ENCODE measurements at regions not wholly inside any gene's neighbourhood (a gene's known extent, or its start where the extent isn't known, plus 50 kb on each side); places are given as distances from the start of the nearest gene placed in this dataset.

DNA sequence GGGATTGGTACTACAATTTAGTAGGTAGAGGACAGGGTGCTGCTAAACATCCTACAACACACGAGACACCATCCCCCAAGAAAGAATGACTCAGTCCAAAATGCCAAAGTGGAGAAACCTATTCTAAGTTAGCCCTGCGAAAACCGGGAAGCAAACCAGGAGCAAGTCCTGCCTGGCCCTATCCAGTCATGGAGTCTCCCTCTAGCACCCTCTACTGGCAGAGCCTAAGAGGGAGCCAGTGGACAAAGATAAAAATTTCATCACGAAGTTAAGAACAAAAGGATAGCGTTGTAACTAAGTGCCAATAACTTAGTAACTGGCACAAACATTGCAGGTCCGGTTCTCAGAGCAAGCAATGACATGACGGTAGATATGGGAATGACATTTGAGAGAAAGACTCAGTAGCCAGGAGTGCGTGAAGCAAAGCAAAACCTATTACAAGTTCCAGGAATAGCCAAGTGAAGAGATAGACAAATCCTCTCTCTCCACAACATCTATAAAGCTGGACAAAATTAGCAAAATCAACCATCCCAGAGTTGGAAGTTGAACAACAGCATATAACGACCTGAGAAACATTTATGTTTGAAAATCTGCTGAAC is 383.5 kb downstream of the OMA1 start:
- H3K27me3 ChIP-seq (ENCODE audit: insufficient read depth, low read depth, severe bottlenecking), result no peaks in the 10 kb centered on the region
- no peak overlapping the region for H3K4me3 ChIP-seq (ENCODE audit: low read depth, low read length)
- no peaks in the 10 kb centered on the region for H3K9me3 ChIP-seq (ENCODE audit: severe bottlenecking)
- TF ChIP-seq, protein P1, sequence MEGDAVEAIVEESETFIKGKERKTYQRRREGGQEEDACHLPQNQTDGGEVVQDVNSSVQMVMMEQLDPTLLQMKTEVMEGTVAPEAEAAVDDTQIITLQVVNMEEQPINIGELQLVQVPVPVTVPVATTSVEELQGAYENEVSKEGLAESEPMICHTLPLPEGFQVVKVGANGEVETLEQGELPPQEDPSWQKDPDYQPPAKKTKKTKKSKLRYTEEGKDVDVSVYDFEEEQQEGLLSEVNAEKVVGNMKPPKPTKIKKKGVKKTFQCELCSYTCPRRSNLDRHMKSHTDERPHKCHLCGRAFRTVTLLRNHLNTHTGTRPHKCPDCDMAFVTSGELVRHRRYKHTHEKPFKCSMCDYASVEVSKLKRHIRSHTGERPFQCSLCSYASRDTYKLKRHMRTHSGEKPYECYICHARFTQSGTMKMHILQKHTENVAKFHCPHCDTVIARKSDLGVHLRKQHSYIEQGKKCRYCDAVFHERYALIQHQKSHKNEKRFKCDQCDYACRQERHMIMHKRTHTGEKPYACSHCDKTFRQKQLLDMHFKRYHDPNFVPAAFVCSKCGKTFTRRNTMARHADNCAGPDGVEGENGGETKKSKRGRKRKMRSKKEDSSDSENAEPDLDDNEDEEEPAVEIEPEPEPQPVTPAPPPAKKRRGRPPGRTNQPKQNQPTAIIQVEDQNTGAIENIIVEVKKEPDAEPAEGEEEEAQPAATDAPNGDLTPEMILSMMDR (IDR thresholded peaks at IDR 0.05; ENCODE audit: low read depth, low read length), result peak; percentile 82
- H3K36me3 ChIP-seq, result no peaks in the 10 kb centered on the region
- DNase-seq, result peak; percentile 65
- H3K27ac ChIP-seq, result no peak overlapping the region

GRCh38 chr1:58159434-58159830 is 387.1 kb downstream of the OMA1 start:
- H3K27ac ChIP-seq, result no peak overlapping the region
- TF ChIP-seq, protein P1 (IDR thresholded peaks at IDR 0.05; ENCODE audit: low read depth, low read length), result no peak
- H3K9me3 ChIP-seq (ENCODE audit: severe bottlenecking), result no peaks in the 10 kb centered on the region
- H3K36me3 ChIP-seq, result no peaks in the 10 kb centered on the region
- no peak for DNase-seq
- H3K4me3 ChIP-seq (ENCODE audit: low read depth, low read length), result no peak overlapping the region
- no peaks in the 10 kb centered on the region for H3K27me3 ChIP-seq (ENCODE audit: insufficient read depth, low read depth, severe bottlenecking)

- Histone ChIP-seq H3K36me3 (no peaks in the 10 kb centered on the region), H3K9me3 (ENCODE audit: severe bottlenecking) (no peaks in the 10 kb centered on the region), H3K4me3 (ENCODE audit: low read depth, low read length) (peak overlapping the region; percentile 5; the same call in 1 of the 2 replicates), H3K27me3 (ENCODE audit: insufficient read depth, low read depth, severe bottlenecking) (no peaks in the 10 kb centered on the region), H3K27ac (no peak overlapping the region)
- TF ChIP-seq, protein P1 (IDR thresholded peaks at IDR 0.05; ENCODE audit: low read depth, low read length), result no peak
- peak; percentile 52 for DNase-seq
Measured at GRCh38 chr1:58158506-58159433, 387.8 kb downstream of the OMA1 start.

GRCh38 chr1:58158016-58158415 is 388.5 kb downstream of the OMA1 start:
- no peak overlapping the region for H3K27ac ChIP-seq
- H3K27me3 ChIP-seq (ENCODE audit: insufficient read depth, low read depth, severe bottlenecking), result no peaks in the 10 kb centered on the region
- 0 out of 2 replicates have a peak overlapping the region, but pooled peaks have one; percentile 5 for H3K4me3 ChIP-seq (ENCODE audit: low read depth, low read length)
- no peaks in the 10 kb centered on the region for H3K9me3 ChIP-seq (ENCODE audit: severe bottlenecking)
- peak; percentile 35 for DNase-seq
- TF ChIP-seq, protein P1 (IDR thresholded peaks at IDR 0.05; ENCODE audit: low read depth, low read length), result no peak
- no peaks in the 10 kb centered on the region for H3K36me3 ChIP-seq

- no peaks in the 10 kb centered on the region for H3K27me3 ChIP-seq (ENCODE audit: insufficient read depth, low read depth, severe bottlenecking)
- H3K4me3 ChIP-seq (ENCODE audit: low read depth, low read length), result no peak overlapping the region
- DNase-seq, result no peak
- no peaks in the 10 kb centered on the region for H3K9me3 ChIP-seq (ENCODE audit: severe bottlenecking)
- H3K36me3 ChIP-seq, result no peaks in the 10 kb centered on the region
- TF ChIP-seq, protein P1 (IDR thresholded peaks at IDR 0.05; ENCODE audit: low read depth, low read length), result no peak
- H3K27ac ChIP-seq, result no peak overlapping the region
Measured at GRCh38 chr1:58157256-58157655, 389.3 kb downstream of the OMA1 start.
